VCaP (cell line): ENCODE measurements at regions not wholly inside any gene's neighbourhood (a gene's known extent, or its start where the extent isn't known, plus 50 kb on each side); places are given as distances from the start of the nearest gene placed in this dataset.

Source experiments
- H3K27ac ChIP-seq: fragments of 450-650 bp; 2 replicates; pipeline ENCODE4 v1.5.1; 2017
- TF ChIP-seq, protein P1 (sequence below): fragments of 450-650 bp; conservative IDR thresholded peaks from 2 replicates; pipeline ENCODE4 v1.5.1; 2017; ENCODE audit warnings: mild to moderate bottlenecking, moderate library complexity

DNA sequence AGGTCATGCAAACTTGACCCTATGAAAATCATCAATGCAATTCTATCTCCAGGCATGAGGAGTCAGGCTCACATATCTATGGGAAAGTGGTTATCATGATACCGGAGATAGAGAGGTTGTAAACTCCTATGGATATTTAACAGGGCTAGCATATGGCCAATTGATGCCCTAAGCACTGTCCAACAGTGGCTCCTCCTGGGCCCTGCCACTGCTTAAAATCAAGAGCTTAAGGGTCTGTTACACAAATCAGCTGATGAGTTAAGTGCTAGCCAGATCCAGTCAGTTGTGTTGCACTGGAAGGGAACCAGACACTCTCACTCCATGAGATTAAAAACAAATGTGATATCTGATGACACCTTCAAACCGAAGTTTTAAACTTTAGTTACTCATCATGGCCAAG, 337.6 kb downstream of the STIM2 start:
- TF ChIP-seq, protein P1, sequence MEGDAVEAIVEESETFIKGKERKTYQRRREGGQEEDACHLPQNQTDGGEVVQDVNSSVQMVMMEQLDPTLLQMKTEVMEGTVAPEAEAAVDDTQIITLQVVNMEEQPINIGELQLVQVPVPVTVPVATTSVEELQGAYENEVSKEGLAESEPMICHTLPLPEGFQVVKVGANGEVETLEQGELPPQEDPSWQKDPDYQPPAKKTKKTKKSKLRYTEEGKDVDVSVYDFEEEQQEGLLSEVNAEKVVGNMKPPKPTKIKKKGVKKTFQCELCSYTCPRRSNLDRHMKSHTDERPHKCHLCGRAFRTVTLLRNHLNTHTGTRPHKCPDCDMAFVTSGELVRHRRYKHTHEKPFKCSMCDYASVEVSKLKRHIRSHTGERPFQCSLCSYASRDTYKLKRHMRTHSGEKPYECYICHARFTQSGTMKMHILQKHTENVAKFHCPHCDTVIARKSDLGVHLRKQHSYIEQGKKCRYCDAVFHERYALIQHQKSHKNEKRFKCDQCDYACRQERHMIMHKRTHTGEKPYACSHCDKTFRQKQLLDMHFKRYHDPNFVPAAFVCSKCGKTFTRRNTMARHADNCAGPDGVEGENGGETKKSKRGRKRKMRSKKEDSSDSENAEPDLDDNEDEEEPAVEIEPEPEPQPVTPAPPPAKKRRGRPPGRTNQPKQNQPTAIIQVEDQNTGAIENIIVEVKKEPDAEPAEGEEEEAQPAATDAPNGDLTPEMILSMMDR = no peak
- H3K27ac ChIP-seq = no peak overlapping the region

DNA sequence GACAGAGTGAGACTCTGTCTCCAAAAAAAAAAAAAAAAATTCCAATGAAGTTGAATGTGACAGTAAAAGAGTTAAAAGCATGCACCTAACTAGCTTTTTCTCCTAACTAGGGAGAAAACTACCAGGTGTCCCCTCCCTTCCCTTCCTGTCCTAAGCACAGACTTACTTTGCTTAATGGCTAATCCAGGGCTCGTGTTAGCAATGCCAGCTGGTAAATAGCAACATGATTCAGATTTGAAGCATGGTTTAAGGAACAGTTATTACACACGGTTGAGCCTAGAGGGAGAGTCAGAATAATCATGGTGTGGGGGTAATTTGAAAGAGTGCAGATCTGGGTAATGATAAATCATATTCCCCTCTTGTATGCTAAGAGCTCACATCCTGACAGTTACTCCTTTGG, 338.3 kb downstream of the STIM2 start:
- no peak overlapping the region for H3K27ac ChIP-seq
- TF ChIP-seq, protein P1 = no peak

DNA sequence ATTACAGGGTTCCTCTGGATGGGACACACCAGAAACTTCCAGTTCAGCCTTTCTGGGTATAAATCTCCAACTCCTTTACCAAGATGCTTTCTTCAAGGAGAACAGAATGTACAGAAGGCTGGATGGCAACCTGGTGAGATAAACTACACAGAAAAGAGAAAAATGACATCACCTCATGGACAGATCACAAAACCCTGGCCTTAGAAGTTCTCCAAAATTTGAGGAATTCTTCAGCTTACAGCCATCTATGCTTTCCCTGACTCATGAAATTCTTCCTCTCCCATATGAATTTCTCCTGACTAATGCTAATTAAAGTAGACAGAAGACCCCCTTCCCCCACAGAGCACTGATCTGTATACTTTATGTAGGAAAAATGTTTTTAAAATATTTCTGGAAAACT, 345.4 kb downstream of the STIM2 start:
- TF ChIP-seq, protein P1 = no peak
- no peak overlapping the region for H3K27ac ChIP-seq

DNA sequence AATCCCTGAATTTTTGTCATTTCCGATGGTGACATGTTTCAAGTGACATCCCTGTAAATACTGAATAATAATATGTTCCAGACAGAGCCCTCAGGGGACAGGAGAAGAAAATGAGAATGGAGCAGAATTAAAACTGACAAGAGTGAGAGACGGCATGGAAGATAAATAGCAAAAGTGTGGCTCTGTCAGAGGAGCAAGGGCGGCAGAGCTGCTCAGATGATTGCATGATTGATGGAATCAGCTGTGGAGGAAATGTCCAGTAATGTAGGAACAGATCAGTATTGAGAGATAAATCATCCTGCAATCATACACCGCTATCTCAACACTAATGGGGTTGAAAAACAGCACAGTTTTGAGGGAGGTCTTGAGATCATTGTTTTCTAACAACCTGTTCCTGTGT, 350.3 kb downstream of the STIM2 start:
- TF ChIP-seq, protein P1 = no peak
- no peak overlapping the region for H3K27ac ChIP-seq

DNA sequence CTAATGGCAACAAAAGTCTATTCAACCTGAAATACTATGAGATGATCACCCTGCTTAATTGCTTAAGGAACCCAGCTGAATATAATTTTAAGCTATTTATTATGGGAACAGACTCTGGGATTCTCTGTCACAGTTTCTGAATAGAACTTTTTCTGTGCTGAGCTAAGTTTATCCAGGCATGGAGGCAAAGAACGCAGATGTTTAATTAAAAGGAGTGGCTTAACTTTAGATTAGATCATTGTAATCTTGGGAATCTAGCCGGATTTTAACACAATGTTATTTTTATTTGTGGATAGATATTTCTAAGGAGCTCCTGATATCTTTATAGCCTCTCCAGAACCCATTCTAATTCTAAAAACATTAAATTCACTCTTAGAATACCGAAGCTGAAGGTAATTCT, 353.4 kb downstream of the STIM2 start:
- TF ChIP-seq, protein P1 = no peak
- no peak overlapping the region for H3K27ac ChIP-seq

DNA sequence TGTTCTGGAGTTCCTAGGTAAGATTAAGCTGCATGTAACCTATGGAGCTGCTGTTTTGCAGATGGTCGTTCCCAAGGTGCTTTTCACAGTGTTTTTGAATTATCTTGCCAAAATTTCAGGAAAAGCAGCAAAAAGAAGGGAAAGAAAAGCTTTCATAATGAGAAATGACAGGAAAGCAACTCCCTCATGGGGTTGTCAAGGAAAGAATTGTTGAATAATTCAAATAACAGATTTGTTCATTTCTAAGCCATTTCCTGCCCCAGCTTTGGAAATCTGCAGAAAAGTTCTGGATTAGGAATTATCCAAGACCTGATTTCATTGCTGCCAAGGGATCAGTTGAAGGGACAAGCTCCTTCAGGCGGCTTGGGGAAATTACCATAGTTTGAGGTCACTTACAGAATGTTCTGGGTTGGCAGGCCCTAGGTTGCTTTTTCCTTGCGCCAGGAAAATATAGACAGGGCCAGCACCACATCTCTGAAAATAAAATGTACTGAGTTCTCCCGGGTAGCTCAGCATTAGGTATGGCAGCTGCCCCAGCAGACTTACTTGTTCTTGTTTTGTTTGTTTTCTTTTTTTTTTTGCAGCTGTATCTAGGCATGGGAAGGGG, 354.7 kb downstream of the STIM2 start:
- TF ChIP-seq, protein P1 = no peak
- H3K27ac ChIP-seq = no peak overlapping the region

DNA sequence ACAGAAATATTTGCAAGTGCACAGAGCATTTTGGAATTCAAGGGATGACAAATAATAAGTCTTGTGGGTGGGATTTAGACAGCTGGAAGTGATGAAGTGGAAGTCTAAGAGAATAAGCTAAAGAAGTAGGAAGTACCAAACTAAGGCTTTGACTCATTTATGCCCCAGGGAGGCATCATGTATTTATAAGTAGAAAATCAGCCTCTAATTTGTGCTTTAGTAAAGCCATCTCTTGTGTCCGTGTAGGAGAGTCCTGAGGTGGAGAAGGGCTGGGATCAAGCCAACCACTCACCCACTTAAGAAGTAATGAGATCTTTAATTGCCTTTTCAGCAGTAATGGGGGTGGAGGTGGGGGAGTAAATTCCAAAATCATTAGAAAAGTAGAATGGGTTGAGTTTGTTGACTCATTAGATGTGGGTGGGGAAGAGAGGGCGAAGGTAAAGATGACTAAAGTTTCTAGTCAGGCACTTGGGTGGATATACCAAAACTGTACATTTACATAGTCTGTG, 356.7 kb downstream of the STIM2 start:
- H3K27ac ChIP-seq = no peak overlapping the region
- TF ChIP-seq, protein P1 = no peak
